CD14-positive monocyte (primary cell): ENCODE measurements at regions not wholly inside any gene's neighbourhood (a gene's known extent, or its start where the extent isn't known, plus 50 kb on each side); places are given as distances from the start of the nearest gene placed in this dataset.

ENCODE experiments used
- DNase-seq, 3 donors: peaks; one replicate each; pipeline ENCODE4 v3.0.0-alpha.2; 2011 to 2022
- H2AFZ ChIP-seq: 2 replicates; pipeline ENCODE4 v1.6.0; 2012; ENCODE audit warnings: mild to moderate bottlenecking, low read depth, low read length, inconsistent platforms; ENCODE audit not compliant: insufficient read depth, poor library complexity, severe bottlenecking
- H3K27ac ChIP-seq, 2 donors: 1 replicate in 1 of 2; 2 replicates in 1 of 2; pipeline ENCODE4 v1.5.1; 2012 to 2013; ENCODE audit warnings: low read length in 2 of 2, control low read depth in 1 of 2, inconsistent platforms in 1 of 2, low read depth in 1 of 2, mild to moderate bottlenecking in 1 of 2
- H3K27me3 ChIP-seq, 2 donors: one replicate each; pipeline versions ENCODE4 v1.6.0 to v1.6.1; 2011 to 2013; ENCODE audit warnings: low read length in 2 of 2; ENCODE audit not compliant: control insufficient read depth in 2 of 2, insufficient read depth in 2 of 2
- H3K36me3 ChIP-seq, 2 donors: replicated peaks in 1 of 2; 1 replicate in 1 of 2; 2 replicates in 1 of 2; pipeline versions ENCODE4 v1.5.1 to v1.6.1; 2012 to 2013; ENCODE audit warnings: low read length in 2 of 2, control low read depth in 1 of 2, inconsistent platforms in 1 of 2, mild to moderate bottlenecking in 1 of 2; ENCODE audit not compliant: insufficient read depth in 2 of 2, control insufficient read depth in 1 of 2
- H3K4me1 ChIP-seq, 2 donors: 1 replicate in 1 of 2; 2 replicates in 1 of 2; pipeline versions ENCODE4 v1.5.1 to v1.6.1; 2012 to 2013; ENCODE audit warnings: low read length in 2 of 2, control low read depth in 1 of 2, inconsistent platforms in 1 of 2, mild to moderate bottlenecking in 1 of 2, moderate library complexity in 1 of 2; ENCODE audit not compliant: insufficient read depth in 2 of 2, control insufficient read depth in 1 of 2
- H3K4me2 ChIP-seq: replicated peaks from 2 replicates; pipeline ENCODE3; 2012; ENCODE audit warnings: low read length, moderate library complexity, mild to moderate bottlenecking; ENCODE audit not compliant: poor library complexity, severe bottlenecking; ENCODE audit errors: extremely low read depth
- H3K4me3 ChIP-seq, 3 experiments: fragments of 200-600 bp in 1 of 3; sonication (generic) in 1 of 3; replicated peaks in 1 of 3; 1 replicate in 2 of 3; 2 replicates in 1 of 3; pipeline ENCODE4 v1.5.1; 2011 to 2013; ENCODE audit warnings: low read length in 3 of 3, mild to moderate bottlenecking in 3 of 3, control low read depth in 2 of 3, low read depth in 2 of 3, inconsistent platforms in 1 of 3, moderate library complexity in 1 of 3
- H3K79me2 ChIP-seq: 2 replicates; pipeline ENCODE4 v1.6.0; 2012; ENCODE audit warnings: mild to moderate bottlenecking, control low read depth, inconsistent platforms, low read length, moderate library complexity; ENCODE audit not compliant: insufficient read depth
- H3K9ac ChIP-seq: 2 replicates; pipeline ENCODE4 v1.6.0; 2017; ENCODE audit warnings: low read length, mild to moderate bottlenecking; ENCODE audit not compliant: insufficient read depth, poor library complexity, severe bottlenecking
- H3K9me3 ChIP-seq, 2 donors: replicated peaks in 1 of 2; 1 replicate in 1 of 2; 2 replicates in 1 of 2; pipeline versions ENCODE4 v1.5.1 to v1.6.1; 2012 to 2013; ENCODE audit warnings: low read length in 2 of 2, control low read depth in 1 of 2; ENCODE audit not compliant: control insufficient read depth in 1 of 2, insufficient read depth in 1 of 2
- H4K20me1 ChIP-seq: 2 replicates; pipeline ENCODE4 v1.6.0; 2012; ENCODE audit warnings: mild to moderate bottlenecking, low read length, control low read depth, moderate library complexity; ENCODE audit not compliant: insufficient read depth
- H3K27ac Mint-ChIP-seq, 7 donors: one replicate each; pipeline ENCODE4 v1.8.0; 2020; ENCODE audit warnings: mild to moderate bottlenecking in 7 of 7, mixed read lengths in 7 of 7, moderate library complexity in 6 of 7, inconsistent platforms in 2 of 7
- H3K27me3 Mint-ChIP-seq, 3 donors: one replicate each; pipeline ENCODE4 v1.8.0; 2021 to 2022; ENCODE audit warnings: low read depth in 3 of 3, mild to moderate bottlenecking in 3 of 3, mixed read lengths in 3 of 3, moderate library complexity in 3 of 3, inconsistent platforms in 1 of 3
- H3K36me3 Mint-ChIP-seq, 2 donors: one replicate each; pipeline ENCODE4 v1.8.0; 2020; ENCODE audit warnings: mixed read lengths in 2 of 2, inconsistent platforms in 1 of 2, mild to moderate bottlenecking in 1 of 2
- H3K4me1 Mint-ChIP-seq: one replicate; pipeline ENCODE4 v1.8.0; 2020; ENCODE audit warnings: mild to moderate bottlenecking, mixed read lengths
- H3K4me3 Mint-ChIP-seq, 2 donors: one replicate each; pipeline ENCODE4 v1.8.0; 2020; ENCODE audit warnings: mild to moderate bottlenecking in 2 of 2, mixed read lengths in 2 of 2, moderate library complexity in 1 of 2
- H3K9me3 Mint-ChIP-seq, 7 donors: one replicate each; pipeline ENCODE4 v1.8.0; 2020 to 2022; ENCODE audit warnings: mixed read lengths in 7 of 7, mild to moderate bottlenecking in 6 of 7, moderate library complexity in 6 of 7, inconsistent platforms in 2 of 7
- WGBS: methylation state at CpG from one replicate; pipeline ENCODE4 v1.1.5; 2013; ENCODE audit warnings: missing lambda C conversion rate; ENCODE audit not compliant: insufficient coverage; 5-methylcytosine and 5-hydroxymethylcytosine counted together
- intact Hi-C, 2 donors: fragments of 100-400 bp; cut with micrococcal nuclease; formaldehyde crosslinking; loops; one replicate each; pipeline versions ENCODE4 v1.15.0 to v1.15.1; 2023
- TF ChIP-seq, protein P1 (sequence below): fragments of 200-600 bp; IDR thresholded peaks from one replicate; pipeline ENCODE4 v1.8.0; 2022; ENCODE audit warnings: antibody characterized with exemption, mild to moderate bottlenecking

DNA sequence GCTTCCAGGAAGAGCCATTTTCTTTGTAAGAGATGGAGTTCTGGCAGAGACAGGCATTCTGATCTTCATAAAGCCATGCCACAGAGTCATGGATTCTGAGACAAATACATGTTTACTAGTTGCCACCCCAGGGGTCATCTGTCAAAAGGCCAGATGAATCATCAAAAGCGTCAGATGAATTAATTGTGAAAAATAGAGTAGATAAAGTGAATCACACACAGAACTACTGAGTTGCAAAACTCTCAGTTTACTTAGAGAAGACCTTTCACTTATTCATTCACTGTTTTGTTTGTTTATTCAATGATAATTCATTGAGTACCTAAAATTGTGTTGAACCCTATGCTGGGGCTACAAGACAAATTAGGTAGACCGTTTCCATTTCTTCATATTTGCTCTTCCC is 157.7 kb upstream of the SERPINE2 start:
- H3K4me3 Mint-ChIP-seq, result no peak overlapping the region
- no peaks in the 10 kb centered on the region for H3K36me3 Mint-ChIP-seq
- Histone ChIP-seq H3K27ac (no peak overlapping the region), H4K20me1 (no peaks in the 10 kb centered on the region), H3K79me2 (no peaks in the 10 kb centered on the region), H3K4me2 (no peak overlapping the region), H3K9ac (no peak overlapping the region), H3K27me3 (no peaks in the 10 kb centered on the region), H3K4me1 (no peaks in the 10 kb centered on the region), H3K4me3 (no peak overlapping the region), H2AFZ (no peak overlapping the region), H3K36me3 (no peaks in the 10 kb centered on the region), H3K9me3 (peaks cover 0 to 7% of the 10 kb centered on the region in 2 donors)
- peaks cover 1 to 8% (median 6%) of the 10 kb centered on the region in 7 donors for H3K9me3 Mint-ChIP-seq
- TF ChIP-seq, protein P1, sequence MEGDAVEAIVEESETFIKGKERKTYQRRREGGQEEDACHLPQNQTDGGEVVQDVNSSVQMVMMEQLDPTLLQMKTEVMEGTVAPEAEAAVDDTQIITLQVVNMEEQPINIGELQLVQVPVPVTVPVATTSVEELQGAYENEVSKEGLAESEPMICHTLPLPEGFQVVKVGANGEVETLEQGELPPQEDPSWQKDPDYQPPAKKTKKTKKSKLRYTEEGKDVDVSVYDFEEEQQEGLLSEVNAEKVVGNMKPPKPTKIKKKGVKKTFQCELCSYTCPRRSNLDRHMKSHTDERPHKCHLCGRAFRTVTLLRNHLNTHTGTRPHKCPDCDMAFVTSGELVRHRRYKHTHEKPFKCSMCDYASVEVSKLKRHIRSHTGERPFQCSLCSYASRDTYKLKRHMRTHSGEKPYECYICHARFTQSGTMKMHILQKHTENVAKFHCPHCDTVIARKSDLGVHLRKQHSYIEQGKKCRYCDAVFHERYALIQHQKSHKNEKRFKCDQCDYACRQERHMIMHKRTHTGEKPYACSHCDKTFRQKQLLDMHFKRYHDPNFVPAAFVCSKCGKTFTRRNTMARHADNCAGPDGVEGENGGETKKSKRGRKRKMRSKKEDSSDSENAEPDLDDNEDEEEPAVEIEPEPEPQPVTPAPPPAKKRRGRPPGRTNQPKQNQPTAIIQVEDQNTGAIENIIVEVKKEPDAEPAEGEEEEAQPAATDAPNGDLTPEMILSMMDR, result no peak
- H3K27me3 Mint-ChIP-seq, result peaks cover 1 to 2% (median 2%) of the 10 kb centered on the region in 3 donors
- no peak for DNase-seq
- WGBS, result no CpG with 5 or more reads among the region's 2 CpGs
- H3K27ac Mint-ChIP-seq, result no peak overlapping the region
- intact Hi-C loops, result no loop called here
- H3K4me1 Mint-ChIP-seq, result no peaks in the 10 kb centered on the region

DNA sequence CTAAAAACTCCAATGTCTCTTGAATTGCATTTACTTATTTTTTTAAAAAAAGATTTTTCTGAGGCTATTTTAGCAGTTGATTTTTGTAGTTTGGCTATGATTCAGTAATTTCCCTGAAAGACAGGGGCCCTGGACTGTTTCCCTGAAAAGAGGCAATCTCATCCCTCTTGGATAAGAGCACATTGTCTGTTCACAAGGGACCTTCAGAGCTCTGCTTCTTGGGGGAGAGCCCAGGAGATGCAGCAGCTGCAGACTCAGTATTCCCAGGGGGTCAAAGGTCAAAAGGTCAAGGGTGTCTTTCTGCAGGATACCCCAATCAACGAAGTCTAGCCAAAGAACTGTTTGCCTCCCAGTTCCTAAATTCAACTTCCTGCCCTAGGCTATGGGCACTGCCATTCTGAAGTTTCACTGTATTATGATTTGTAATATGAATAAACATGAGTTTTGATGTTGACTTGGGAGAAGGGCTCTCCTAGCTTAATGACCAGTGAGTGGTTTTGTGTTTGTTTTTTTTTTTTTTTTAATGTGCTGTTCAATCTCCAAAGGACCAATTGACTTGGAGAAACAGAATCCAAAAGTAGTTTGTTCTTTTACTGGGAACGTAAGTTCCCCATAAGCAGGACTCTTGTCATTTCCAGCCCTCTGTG is 157.0 kb upstream of the SERPINE2 start:
- Mint-ChIP-seq H3K4me1 (no peaks in the 10 kb centered on the region), H3K27ac (no peak overlapping the region), H3K4me3 (no peak overlapping the region), H3K9me3 (peaks cover 0 to 8% (median 6%) of the 10 kb centered on the region in 7 donors), H3K27me3 (peaks cover 1 to 2% (median 2%) of the 10 kb centered on the region in 3 donors), H3K36me3 (no peaks in the 10 kb centered on the region)
- Histone ChIP-seq H3K79me2 (no peaks in the 10 kb centered on the region), H3K9ac (no peak overlapping the region), H3K4me1 (no peaks in the 10 kb centered on the region), H3K36me3 (no peaks in the 10 kb centered on the region), H3K27ac (no peak overlapping the region), H3K9me3 (peaks cover 0 to 7% of the 10 kb centered on the region in 2 donors), H4K20me1 (no peaks in the 10 kb centered on the region), H3K27me3 (no peaks in the 10 kb centered on the region), H3K4me3 (no peak overlapping the region), H3K4me2 (no peak overlapping the region), H2AFZ (no peak overlapping the region)
- WGBS, result no CpG with 5 or more reads among the region's 2 CpGs
- TF ChIP-seq, protein P1, result no peak
- DNase-seq, result no peak
- intact Hi-C loops, result no loop called here
